ENCODE measurements at regions not wholly inside any gene's neighbourhood (a gene's known extent, or its start where the extent isn't known, plus 50 kb on each side); places are given as distances from the start of the nearest gene placed in this dataset.
A peak's percentile ranks its signal among the peaks of the same experiment; 100 is the strongest.

DNA sequence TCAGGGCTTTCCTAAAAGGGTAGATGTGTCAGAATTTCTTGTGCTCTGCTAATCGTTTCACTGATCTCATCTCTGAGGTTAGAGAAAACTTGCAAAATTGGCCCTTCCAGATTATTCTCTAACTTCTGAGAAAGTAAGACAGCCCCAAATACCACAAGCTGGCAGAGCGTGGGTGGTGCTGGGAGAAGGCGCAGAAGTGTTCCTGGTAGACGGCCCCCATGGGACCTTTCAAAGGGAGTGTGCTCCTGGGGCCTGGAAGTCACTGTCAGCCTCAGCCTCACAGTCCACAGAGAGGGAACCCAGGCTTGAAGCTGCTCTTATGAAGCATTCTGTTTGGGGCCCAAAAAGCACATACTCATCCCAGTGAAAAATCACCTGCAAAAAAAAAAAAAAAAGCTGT lies 86.5 kb upstream of the PFN2 start:
- DNase-seq: no peak

DNA sequence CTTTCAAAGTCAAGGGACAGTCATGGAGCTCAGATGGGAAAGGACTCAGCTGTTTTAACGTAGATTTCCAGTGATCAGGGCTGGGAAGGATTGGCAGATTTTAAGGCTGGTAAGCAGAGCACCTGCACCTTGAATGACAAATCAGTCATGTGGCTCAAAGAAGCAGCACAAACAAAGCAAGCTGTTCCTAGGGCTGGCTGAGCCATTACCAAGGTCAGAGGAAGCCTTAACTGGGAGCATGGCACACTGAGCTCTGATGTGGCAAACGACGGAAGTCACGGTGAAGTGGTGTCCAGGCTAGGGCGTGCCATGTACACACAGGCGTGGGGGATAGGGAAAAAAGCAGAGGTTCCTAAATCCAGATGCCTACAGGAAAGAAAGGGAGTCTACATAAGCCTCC lies 84.6 kb upstream of the PFN2 start:
- no peak for DNase-seq

DNA sequence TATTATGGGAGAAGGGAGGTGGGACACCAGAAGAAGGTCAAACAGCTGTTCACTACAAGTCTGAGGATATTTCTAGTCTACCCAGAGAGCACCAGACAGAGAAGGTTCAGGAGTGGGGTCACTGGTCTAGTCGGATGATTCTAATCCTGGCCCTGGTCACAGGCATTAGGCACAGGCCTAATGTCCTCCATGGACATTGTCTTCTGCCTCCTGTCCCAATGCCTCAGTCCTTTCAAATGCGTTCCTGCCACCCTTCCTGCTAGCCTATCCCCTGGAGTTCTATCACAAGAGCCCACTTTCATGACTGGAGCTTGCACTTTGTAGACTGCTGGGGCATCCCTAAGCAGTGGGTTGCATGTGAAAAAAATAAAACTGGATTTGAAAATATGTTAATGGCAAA lies 83.9 kb upstream of the PFN2 start:
- no peak for DNase-seq

DNA sequence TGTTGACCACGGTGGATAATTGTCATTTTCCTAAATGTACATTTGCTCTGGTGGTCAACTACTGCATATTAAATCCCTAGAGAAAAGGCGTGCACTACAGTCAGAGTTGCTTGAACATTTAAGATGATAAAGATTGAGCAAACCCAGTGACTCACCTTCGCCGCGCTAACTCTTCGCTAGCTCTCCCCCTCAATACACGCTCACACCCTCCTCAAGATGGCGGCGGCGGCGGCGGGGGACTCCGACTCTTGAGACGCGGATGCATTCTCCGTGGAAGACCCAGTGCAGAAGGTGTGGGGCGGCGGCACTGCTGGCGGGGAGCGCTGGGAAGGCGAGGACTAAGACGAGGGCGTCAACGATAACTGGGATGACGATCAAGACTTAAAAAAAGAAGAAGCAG lies 79.8 kb upstream of the PFN2 start:
- DNase-seq: no peak

DNA sequence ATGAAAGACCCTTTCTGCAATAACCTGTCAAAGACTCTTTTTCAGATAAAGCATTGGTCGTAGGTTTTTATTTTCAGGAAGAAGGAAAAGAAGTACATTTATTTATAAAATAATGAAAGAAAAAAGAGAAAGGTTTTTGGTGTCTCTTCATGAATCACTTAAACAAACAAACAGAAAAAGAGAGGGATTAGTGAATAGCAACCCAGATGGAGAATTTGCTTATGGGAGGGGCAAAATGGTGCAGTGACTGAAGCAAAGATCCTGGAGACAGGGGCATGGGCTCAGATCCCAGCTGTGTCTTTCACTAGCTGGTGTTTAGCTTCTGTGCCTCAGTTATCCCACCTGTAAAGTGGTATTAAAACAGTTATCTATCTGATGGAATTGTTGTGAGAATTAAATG lies 78.6 kb upstream of the PFN2 start:
- no peak for DNase-seq

DNA sequence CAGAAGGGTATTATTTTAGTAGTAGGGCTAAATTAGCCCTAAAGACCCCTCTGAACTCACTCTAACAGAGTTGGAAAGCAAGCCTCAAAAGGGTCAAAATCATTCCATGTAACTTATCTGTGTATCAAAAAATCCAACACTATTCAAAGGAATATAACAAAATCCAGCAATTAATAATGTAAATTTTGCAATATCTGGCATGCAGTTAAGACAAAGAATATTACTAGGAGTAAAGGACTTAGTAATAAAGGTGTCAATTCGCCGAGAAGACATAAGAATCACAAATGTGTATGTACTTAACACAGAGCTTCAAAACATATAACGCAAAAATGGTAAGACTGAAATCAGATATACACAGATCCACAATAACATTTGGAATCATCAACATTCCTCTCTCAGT lies 71.2 kb upstream of the PFN2 start:
- no peak for DNase-seq

DNA sequence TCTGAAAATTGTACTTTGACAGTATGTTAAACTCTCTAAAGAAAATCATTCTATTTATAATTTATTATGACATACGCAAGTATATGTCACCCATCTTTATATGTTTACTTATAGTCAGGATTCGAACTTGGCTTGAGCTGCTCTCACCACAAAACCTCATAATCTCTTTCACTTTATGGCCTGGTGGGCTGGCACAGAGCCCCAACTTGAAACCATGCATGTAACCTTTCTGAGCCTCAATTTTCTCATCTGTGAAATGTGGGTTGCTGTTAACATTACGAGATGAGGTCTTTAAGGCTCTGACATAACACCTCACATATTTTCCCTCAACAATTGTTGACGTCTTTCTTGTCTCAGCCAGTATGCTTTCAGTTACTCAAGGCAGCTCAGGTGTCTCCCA lies 69.4 kb upstream of the PFN2 start:
- DNase-seq: no peak

DNA sequence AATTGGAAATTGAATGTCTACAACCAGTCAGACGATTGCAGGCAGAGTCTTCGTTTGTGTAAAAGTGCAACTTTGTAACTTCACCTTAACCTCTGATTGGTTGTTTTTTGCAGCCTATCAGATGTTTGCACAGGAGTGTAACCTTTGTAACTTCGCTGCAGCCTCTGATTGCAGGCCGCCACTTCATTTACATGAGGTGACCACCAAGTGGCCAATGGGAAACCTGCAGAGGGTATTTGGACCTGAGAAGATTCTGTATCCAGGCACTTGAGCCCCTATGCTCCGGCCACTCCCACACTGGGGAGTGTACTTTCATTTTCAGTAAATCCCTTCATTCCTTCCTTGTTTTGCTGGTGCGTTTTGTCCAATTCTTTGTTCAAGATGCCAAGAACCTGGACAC lies 68.1 kb upstream of the PFN2 start:
- DNase-seq: no peak

DNA sequence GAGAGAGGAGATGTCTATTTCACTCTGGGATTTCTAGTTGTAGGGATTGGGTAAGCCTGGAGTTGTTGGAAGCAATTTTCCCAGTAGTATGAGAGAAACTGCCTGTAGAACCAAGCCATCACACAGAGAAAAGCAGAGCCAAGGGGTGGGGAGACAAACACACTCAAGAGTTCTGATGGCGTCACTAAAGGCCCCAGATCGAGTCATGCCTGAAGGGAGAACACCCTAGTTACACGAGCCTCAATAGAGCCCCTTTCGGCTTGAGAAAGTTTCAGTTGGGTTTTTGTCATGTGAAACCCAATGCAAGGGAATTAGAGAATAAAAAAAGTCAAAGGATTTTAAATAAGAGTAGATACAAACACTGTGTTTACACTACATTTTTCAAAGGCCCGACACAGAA lies 66.1 kb upstream of the PFN2 start:
- no peak for DNase-seq

DNA sequence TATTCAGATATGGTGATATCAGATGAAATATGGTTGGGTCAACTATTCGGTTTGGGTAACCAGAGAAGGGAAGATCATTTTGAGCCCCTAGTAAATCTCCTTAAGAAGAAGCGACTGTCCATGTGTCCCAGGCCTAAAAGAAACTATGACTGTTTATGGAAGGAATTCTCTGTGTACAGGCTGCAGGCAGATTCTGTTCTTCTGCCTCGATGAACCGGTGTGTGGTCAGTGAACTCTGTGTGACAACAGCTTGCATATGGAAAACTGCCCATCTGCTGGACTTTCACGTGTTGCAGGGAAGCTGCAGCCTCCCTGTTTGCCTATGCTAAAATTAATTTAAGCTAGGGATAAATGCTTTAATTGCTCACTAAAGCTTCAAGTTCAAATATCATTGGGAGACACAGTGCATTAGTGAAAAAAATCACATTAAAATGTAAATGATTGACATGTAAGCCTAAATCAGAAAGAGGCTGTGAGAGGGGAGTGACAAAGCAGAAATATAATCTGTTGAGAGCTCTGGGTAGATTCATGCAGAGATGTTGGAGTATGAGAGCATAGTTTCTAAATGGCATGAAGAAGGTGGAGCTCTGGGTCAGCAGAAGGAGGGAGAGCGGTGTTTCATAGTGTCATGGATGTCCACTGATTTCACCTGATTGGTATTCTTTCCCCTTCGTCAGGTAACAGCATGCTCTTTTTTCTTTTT lies 65.4 kb upstream of the PFN2 start:
- no peak for DNase-seq

DNA sequence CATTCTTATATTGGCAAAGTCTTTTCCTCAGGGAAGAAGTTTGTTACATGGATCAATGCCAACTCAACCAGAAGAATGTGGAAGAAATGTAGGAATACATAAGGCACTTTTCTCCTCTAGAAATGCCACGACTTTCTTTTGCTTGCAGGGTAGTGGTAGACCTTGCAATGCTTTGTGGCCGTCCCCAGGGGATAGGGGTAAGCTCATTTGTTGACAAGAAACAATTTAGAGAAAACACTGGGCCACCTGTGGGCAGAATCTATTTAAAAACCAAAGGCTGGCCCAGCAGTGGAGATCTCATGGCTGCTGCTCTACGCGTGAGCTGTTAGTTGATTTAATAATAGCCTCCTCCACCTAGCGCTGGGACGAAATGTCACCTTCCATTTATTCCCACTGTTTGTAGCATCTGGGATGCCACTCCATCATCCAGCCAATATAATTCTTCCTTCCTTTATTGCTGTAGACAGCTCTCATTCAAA lies 64.6 kb upstream of the PFN2 start:
- peak; percentile 5 for DNase-seq

DNA sequence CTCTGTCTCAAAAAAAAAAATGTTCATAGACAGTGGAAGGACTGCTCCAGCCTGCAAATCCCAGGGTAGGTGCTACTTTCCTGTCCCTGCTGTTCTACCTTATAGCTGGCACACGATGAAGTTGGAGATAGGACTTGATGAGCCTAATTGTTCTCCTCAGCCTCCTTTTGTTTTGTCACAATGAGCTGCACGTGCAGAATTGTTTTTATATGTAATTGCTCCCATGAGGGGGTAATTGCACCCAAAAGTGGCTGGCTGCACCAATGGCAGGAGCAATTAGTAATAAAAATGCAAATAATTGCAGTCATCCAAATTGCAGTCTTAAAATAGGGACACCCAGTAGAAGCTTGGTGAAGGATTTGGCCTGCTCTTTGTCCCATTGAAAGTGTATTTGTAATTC lies 63.0 kb upstream of the PFN2 start:
- no peak for DNase-seq

DNA sequence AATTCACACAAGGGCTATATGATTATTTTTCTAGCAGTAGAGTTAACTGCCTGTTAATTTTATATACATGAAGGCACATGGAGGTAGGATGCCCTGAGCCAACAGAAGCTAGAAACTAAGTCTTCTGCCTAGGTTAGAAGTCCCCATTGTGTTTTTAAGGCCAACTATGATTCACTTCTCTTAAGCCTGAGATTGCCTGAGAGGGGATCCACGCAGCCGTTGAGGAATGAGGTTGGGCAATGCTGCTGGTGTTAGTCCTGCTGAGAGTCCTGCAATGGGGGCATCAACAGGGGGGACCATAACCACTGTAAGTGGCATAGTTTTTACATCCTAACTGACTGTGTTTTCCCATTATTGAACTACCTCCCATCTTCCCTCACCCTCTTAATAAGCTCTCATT lies 60.1 kb upstream of the PFN2 start:
- no peak for DNase-seq

DNA sequence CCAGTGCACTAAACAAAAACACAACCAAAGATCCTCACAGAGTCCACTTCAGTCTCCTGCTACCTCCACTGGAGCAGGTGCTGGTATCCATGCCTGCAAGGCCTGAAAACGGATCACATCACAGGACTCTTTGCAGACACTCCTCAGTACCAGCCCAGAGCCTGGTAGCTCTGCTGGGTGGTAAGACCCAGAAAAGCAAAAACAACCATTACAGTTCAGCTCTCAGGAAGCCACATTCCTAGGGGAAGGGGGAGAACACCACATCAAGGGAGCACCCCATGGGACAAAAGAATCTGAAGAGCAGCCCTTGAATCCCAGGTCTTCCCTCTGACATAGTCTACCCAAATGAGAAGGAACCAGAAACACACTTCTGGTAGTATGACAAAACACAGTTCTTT lies 52.5 kb upstream of the PFN2 start:
- DNase-seq: no peak

DNA sequence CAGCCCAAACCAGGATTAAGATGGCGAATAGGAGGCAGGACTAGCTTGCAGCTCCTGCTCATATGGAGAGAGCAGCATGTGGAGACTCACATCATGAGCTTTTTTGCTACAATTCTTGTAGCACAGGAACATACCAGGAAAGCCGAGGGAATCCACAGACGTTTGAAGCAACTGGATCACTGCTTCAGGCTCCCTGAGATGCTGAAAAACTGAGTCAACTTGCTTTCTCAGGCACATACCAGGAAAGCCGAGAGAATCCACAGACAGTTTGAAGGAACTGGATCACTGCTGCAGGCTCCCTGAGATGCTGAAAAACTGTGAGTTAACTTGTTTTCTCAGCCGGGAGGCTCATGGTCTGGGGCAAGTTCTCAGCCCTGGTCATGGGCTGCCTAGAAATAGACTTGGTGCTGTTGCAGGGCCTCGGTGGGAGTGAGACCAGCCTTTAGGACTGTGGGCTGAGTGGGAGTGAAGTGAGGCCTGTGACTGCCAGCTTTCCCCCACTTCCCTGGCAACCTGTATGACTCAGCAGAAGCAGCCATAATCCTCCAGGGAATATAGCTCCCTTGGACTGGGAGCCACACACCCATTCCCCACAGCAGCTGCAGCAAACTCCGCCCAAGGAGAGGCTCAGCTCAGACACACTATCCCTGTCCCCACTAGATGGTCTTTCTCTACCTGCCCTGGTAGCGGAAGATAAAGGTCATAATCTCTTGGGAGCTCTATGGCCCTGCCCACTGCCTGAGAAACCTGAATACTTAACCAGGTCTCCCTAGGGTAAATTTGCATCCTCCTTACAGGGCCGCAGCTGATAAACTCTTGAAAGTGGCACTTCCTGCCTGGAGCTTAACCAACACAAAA lies 51.9 kb upstream of the PFN2 start:
- DNase-seq: no peak

DNA sequence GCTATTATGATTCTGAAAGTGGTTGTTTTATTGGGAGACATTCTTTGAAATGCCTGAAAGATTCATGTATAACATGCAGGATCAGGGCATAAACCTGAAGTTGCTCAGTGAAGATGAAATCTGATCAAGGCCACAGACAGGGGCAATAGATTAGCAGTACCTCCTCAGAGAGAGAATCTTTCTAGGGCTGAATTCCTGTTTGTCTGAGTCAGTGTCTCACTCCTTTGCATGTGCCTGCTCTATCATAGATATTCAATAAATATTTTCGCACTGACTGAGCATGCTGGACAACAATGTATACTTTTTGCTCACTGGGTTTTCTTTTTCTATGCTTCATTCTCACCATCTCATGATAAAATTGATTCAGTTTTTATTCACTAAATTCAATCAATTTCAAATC lies 49.8 kb upstream of the PFN2 start:
- DNase-seq: no peak
